Posterior cingulate gyrus (tissue), 11 donors: ENCODE measurements at regions not wholly inside any gene's neighbourhood (a gene's known extent, or its start where the extent isn't known, plus 50 kb on each side); places are given as distances from the start of the nearest gene placed in this dataset.
A peak's percentile ranks its signal among the peaks of the same experiment; 100 is the strongest.
"Not testable (repeated sequence)": the region's sequence is repeated elsewhere in the genome, so short reads cannot be mapped to it uniquely, and the experiment has no call there.

Source experiments
- DNase-seq, 10 donors: peaks; one replicate each; pipeline versions ENCODE4 v3.0.0 to v3.0.0-alpha.2; 2020 to 2021; ENCODE audit warnings: mixed read lengths in 3 of 10
- intact Hi-C: fragments of 100-400 bp; cut with DNase I; formaldehyde crosslinking; loops from one replicate; pipeline ENCODE4 v1.15.1; 2023

GRCh38 chr16:65574326-65574966 is 452.6 kb upstream of the CDH11 start:
- intact Hi-C loops, result no loop called here
- peak in 5 of 10 donors; percentile 11 to 87 (median 33) for DNase-seq

DNA sequence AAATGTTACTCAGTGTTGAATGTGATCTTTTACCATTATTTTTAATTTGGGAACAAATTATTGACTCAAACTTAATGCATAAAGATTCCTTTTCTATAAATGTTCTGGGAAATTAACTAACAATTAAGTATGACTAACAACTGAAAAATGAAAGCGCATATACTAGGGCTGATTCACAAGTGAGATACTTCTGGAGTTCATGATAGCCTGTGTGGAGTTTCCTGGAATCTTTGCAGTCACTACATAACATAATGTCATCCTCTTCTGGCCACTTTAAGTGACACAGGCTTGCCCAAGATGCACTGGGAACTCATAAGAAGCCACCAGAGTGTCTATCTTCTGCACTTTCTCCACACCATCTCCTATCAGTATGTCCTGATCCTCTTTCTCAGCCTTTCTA is 450.3 kb upstream of the CDH11 start:
- intact Hi-C loops, result no loop called here
- no peak for DNase-seq

DNA sequence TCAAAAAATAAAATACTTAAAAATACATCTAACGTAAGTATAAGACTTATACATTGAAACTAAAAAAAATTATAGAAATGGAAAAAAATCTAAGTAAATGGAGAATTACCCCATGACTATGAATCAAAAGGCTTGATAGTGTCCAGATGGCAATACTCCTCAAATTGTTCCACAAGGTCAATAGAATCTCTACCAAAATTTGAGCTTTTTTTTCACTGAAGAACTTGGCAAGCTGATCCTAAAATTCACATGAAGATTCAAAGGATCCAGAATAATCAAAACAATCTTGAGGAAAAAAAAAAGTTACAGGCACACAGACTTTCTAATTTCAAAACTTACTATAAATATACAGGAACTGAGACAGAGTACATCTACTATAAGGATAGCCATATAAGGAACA is 448.4 kb upstream of the CDH11 start:
- intact Hi-C loops, result no loop called here
- DNase-seq, result no peak

- intact Hi-C loops, result no loop called here
- no peak for DNase-seq
These were observed 438.0 kb upstream of the CDH11 start for GRCh38 chr16:65559846-65560245.

GRCh38 chr16:65549689-65550088 is 427.8 kb upstream of the CDH11 start:
- DNase-seq, intact Hi-C loops: not testable (repeated sequence)

- peak in 1 of 10 donors; percentile 75 for DNase-seq
- intact Hi-C loops, result no loop called here
These were observed 426.6 kb upstream of the CDH11 start for GRCh38 chr16:65548470-65548869.

GRCh38 chr16:65547772-65548446 is 426.0 kb upstream of the CDH11 start:
- DNase-seq, result no peak
- intact Hi-C loops, result no loop called here

GRCh38 chr16:65546353-65546791 is 424.5 kb upstream of the CDH11 start:
- intact Hi-C loops, result no loop called here
- DNase-seq, result no peak

DNA sequence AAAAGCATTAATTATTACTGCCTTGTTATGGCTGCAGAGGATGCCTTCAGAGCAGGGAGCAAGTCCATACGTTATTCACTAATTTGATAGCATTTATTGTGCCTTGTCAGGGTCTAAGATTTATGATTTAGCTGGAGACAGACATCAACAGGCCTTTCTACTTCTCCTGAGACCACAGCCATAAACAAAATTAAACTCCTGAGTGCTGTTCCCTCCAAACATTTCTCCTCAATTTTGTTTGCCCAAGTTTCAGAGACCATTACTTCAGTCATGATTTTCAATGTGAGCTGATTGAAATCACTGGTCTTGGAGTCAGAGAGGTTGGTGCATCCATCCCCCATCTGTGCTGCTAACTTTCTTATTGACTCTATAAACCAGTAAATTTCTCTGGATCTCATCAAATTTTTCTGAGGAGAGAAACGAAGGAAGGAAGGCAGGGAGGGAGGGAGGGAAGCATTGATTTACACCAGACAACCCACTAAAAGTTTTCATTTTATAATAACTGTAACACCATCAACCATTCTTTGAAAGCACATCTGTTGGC is 423.6 kb upstream of the CDH11 start:
- no peak for DNase-seq
- intact Hi-C loops, result no loop called here

GRCh38 chr16:65543781-65544740 is 422.2 kb upstream of the CDH11 start:
- no peak for DNase-seq
- intact Hi-C loops, result no loop called here

DNA sequence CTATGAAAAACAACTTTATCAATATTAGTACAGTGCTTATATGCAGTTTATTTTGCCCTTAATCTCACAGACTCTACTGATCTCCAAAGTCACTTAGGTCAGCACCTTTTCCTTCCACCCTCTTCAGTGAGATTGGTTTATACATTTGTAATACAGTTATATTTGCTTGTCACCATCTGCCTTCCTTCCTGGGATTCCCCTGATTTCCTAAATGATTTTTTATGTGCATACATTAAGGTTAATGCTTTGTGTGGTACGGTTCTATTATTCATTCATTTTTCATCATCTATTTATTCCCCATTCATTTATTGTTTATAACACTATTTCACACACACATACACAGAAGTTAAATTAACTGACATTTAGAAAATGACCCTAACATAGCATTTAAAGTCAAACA is 419.8 kb upstream of the CDH11 start:
- intact Hi-C loops, result no loop called here
- DNase-seq, result no peak

DNA sequence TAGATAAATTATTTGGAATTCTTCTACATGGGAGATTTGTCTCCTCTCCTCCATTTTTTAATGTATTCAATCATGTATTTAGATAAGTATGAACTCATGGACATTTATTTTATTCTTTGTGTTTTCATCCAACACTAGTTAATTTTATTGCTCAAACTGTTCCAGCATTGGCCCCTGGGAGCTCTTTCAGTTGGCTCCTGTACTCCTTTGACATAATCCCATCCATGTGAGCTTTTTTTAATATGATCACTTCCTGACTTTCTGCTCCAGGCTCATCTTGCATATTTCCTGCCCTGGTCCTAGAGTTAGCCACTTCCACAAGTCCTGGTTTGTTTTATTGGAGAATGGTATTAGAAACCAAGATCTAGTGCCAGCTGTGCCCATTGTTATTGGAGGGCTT is 419.0 kb upstream of the CDH11 start:
- DNase-seq, result no peak
- intact Hi-C loops, result no loop called here

DNA sequence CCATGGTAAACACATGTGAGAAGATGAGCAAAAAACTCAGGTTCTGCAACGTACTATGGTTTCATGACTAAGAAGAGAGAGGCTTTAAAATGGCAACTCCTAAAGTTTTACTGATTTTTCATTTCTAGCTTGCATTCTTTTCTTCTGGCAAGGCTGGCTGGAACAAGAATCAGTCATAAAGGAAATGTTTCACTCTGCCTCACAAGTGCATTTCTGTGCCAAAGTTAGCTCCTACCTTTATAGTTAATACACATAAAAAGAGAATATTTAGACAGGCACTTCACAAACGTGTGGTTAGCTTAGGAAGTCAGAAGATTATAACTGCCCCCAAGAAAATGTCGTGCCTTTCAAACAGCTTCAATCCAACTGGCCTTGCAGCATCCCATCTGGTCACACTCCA is 417.1 kb upstream of the CDH11 start:
- intact Hi-C loops, result no loop called here
- DNase-seq, result no peak

- intact Hi-C loops, result no loop called here
- DNase-seq, result no peak
These were observed 415.5 kb upstream of the CDH11 start for GRCh38 chr16:65537336-65537735.

DNA sequence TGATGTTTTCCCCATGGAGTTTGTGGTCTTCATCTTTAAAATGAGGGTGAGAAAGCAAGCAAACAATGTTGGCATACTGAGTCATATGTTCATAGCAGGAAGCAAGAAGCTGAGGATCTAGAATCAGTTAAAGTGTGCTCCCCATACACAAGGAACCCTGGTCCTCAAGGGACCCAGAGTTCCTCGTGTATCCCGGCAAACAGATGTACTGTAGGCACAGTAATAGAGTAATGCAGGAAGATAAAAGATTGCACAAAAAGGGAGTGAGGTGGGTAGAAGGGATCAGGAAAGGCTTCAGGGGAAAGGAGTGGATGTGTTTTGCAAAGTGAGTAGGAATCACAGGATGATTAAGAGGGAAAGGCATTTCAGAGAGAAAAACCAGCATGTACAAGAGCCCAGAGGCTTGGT is 412.3 kb upstream of the CDH11 start:
- DNase-seq, result no peak
- intact Hi-C loops, result no loop called here

DNA sequence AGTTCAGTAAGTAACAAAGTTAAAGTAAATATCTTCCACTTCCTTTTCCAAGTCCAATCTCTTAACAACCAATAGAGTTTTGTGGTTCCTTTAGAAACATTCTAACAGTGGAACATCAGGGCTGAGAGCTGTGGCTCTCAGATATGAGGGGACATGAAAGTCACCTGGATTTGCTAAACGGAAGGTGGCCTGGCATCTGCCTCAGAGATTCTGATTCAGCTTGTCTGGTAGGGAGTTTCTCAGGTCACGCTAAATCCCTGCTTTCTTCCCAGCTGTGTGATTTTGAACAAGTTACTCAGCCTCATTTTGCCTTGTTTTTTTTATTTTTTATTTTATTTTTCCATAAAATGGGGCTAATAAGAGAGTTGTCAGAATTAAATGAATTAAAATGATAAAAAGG is 411.0 kb upstream of the CDH11 start:
- DNase-seq, result no peak
- intact Hi-C loops, result no loop called here

GRCh38 chr16:65532258-65532657 is 410.4 kb upstream of the CDH11 start:
- intact Hi-C loops, result no loop called here
- no peak for DNase-seq

DNA sequence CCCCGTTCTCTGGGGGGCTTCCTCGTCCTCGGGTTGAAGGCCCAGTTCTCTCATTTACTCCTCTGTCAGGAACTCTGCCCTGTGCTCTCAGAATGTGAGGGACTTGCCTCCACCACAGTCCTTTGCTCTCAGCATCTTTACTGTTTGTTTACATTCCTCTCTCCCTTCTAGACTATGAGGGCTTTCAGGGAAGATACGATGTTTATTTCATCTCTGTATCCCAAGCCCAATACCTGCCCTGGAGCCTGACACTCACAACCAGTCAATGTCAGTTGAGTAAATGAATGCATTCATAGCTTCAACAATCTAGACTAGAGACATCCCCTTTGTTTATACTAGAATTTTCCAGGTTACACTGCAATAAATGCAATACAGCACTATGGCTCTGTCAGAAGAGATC is 409.6 kb upstream of the CDH11 start:
- intact Hi-C loops, result no loop called here
- no peak for DNase-seq

DNA sequence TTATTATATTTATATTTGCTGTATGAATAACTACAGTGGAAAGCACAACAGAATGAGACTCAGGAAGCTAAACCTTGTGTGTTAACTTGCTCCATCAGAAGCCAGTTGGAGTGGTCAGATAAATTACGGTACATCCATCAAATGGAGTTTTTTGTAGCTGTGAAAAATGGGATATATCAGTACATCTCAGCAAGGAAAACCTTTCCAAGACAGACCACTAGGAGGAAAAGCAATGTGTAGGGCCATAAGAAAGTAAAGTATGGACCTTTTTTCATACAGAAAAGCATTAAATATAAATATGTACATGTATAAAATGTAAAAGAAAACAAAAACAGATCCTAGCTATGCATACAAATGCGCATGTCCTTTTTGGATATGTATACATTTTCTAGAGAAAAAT is 403.8 kb upstream of the CDH11 start:
- no peak for DNase-seq
- intact Hi-C loops, result no loop called here

GRCh38 chr16:65524997-65525396 is 403.1 kb upstream of the CDH11 start:
- intact Hi-C loops, result no loop called here

GRCh38 chr16:65524231-65524630 is 402.4 kb upstream of the CDH11 start:
- intact Hi-C loops, result no loop called here
- no peak for DNase-seq

More at GRCh38 chr16:65524997-65525396, 403.1 kb upstream of the CDH11 start:
- no peak for DNase-seq
